ENCODE measurements at regions not wholly inside any gene's neighbourhood (a gene's known extent, or its start where the extent isn't known, plus 50 kb on each side); places are given as distances from the start of the nearest gene placed in this dataset.

- TF ChIP-seq, protein P1, sequence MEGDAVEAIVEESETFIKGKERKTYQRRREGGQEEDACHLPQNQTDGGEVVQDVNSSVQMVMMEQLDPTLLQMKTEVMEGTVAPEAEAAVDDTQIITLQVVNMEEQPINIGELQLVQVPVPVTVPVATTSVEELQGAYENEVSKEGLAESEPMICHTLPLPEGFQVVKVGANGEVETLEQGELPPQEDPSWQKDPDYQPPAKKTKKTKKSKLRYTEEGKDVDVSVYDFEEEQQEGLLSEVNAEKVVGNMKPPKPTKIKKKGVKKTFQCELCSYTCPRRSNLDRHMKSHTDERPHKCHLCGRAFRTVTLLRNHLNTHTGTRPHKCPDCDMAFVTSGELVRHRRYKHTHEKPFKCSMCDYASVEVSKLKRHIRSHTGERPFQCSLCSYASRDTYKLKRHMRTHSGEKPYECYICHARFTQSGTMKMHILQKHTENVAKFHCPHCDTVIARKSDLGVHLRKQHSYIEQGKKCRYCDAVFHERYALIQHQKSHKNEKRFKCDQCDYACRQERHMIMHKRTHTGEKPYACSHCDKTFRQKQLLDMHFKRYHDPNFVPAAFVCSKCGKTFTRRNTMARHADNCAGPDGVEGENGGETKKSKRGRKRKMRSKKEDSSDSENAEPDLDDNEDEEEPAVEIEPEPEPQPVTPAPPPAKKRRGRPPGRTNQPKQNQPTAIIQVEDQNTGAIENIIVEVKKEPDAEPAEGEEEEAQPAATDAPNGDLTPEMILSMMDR (IDR thresholded peaks at IDR 0.05; ENCODE audit: unreplicated experiment): no peak
- Mint-ChIP-seq H3K4me1 (ENCODE audit: unreplicated experiment) (no peaks in the 10 kb centered on the region), H3K9me3 (ENCODE audit: unreplicated experiment) (no peaks in the 10 kb centered on the region), H3K4me3 (ENCODE audit: unreplicated experiment) (no peak overlapping the region), H3K27ac (ENCODE audit: unreplicated experiment) (no peak overlapping the region), H3K27me3 (ENCODE audit: unreplicated experiment) (no peaks in the 10 kb centered on the region), H3K36me3 (ENCODE audit: low read depth, unreplicated experiment) (no peaks in the 10 kb centered on the region)
- no peak for DNase-seq (ENCODE audit: low spot score)
These were observed 838.4 kb upstream of the NUDT12 start for GRCh38 chr5:104400941-104401340.

DNA sequence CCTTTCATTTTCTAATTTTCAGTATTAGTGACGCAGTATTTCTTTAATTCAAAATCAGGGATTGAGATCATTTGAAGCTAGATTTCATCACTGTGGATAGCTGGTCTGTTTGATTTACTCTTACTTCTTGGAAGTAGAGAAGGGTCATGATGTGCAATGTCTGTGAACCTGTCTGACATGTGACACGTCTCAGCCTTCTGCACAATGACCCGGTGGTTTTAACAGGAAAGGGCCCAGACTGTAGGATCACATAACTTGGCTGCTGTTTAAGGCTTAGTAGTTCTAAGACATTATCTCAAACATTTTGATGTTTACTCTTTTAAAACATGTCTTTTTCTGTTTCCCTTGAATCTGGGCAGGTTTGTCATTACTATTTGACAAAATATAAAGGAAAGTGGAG lies 823.3 kb upstream of the NUDT12 start:
- Mint-ChIP-seq H3K27me3 (ENCODE audit: unreplicated experiment) (no peaks in the 10 kb centered on the region), H3K27ac (ENCODE audit: unreplicated experiment) (no peak overlapping the region), H3K4me3 (ENCODE audit: unreplicated experiment) (no peak overlapping the region), H3K9me3 (ENCODE audit: unreplicated experiment) (no peaks in the 10 kb centered on the region), H3K4me1 (ENCODE audit: unreplicated experiment) (no peaks in the 10 kb centered on the region), H3K36me3 (ENCODE audit: low read depth, unreplicated experiment) (no peaks in the 10 kb centered on the region)
- TF ChIP-seq, protein P1 (IDR thresholded peaks at IDR 0.05; ENCODE audit: unreplicated experiment): no peak
- no peak for DNase-seq (ENCODE audit: low spot score)

- Mint-ChIP-seq H3K27ac (ENCODE audit: unreplicated experiment) (peak overlapping the region; percentile 12), H3K4me1 (ENCODE audit: unreplicated experiment) (peaks cover 8% of the 10 kb centered on the region), H3K27me3 (ENCODE audit: unreplicated experiment) (no peaks in the 10 kb centered on the region), H3K4me3 (ENCODE audit: unreplicated experiment) (no peak overlapping the region), H3K9me3 (ENCODE audit: unreplicated experiment) (no peaks in the 10 kb centered on the region), H3K36me3 (ENCODE audit: low read depth, unreplicated experiment) (no peaks in the 10 kb centered on the region)
- TF ChIP-seq, protein P1 (IDR thresholded peaks at IDR 0.05; ENCODE audit: unreplicated experiment): no peak
- DNase-seq (ENCODE audit: low spot score): no peak
These were observed 812.8 kb upstream of the NUDT12 start for GRCh38 chr5:104375345-104375744.

DNA sequence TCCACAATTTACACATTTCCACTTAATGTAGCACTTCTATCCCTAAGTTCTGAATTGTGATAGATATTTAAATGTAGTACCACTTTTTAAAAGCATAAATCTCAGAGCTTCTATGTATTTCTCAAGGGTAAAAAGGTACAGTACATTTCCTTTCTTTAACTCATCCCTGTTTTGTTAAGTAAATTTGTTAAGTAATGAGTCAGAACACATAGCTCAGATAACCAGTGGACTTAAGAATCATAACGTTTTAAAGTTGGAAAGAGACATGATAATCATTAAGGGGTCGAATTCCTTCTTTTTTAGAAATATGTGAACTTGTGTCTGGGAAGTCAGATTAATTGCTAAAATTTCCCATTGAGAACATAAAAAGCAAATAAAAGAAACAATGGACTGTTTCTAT lies 810.2 kb upstream of the NUDT12 start:
- Mint-ChIP-seq H3K27ac (ENCODE audit: unreplicated experiment) (no peak overlapping the region), H3K4me3 (ENCODE audit: unreplicated experiment) (no peak overlapping the region), H3K9me3 (ENCODE audit: unreplicated experiment) (no peaks in the 10 kb centered on the region), H3K36me3 (ENCODE audit: low read depth, unreplicated experiment) (no peaks in the 10 kb centered on the region), H3K4me1 (ENCODE audit: unreplicated experiment) (peaks cover 12% of the 10 kb centered on the region), H3K27me3 (ENCODE audit: unreplicated experiment) (no peaks in the 10 kb centered on the region)
- TF ChIP-seq, protein P1 (IDR thresholded peaks at IDR 0.05; ENCODE audit: unreplicated experiment): no peak
- DNase-seq (ENCODE audit: low spot score): no peak

GRCh38 chr5:104372376-104372775 lies 809.8 kb upstream of the NUDT12 start:
- Mint-ChIP-seq H3K4me3 (ENCODE audit: unreplicated experiment) (no peak overlapping the region), H3K27me3 (ENCODE audit: unreplicated experiment) (no peaks in the 10 kb centered on the region), H3K9me3 (ENCODE audit: unreplicated experiment) (no peaks in the 10 kb centered on the region), H3K27ac (ENCODE audit: unreplicated experiment) (no peak overlapping the region), H3K36me3 (ENCODE audit: low read depth, unreplicated experiment) (no peaks in the 10 kb centered on the region), H3K4me1 (ENCODE audit: unreplicated experiment) (peaks cover 12% of the 10 kb centered on the region)
- no peak for DNase-seq (ENCODE audit: low spot score)
- TF ChIP-seq, protein P1 (IDR thresholded peaks at IDR 0.05; ENCODE audit: unreplicated experiment): no peak

Measured in endothelial cell (in vitro differentiated cells).